HG03439 (cell line): ENCODE measurements at regions not wholly inside any gene's neighbourhood (a gene's known extent, or its start where the extent isn't known, plus 50 kb on each side); places are given as distances from the start of the nearest gene placed in this dataset.
"Not testable (repeated sequence)": the region's sequence is repeated elsewhere in the genome, so short reads cannot be mapped to it uniquely, and the experiment has no call there.

Source experiments
- ATAC-seq: cut with Tn5 transposase; IDR thresholded peaks from one replicate; pipeline ENCODE4 v1.9.1; 2021; ENCODE audit warnings: mild to moderate bottlenecking, moderate library complexity; ENCODE audit not compliant: unreplicated experiment

- ATAC-seq: not testable (repeated sequence)
Observed at GRCh38 chr16:46388354-46388753, 232.8 kb downstream of the SHCBP1 start.

GRCh38 chr16:46387720-46388119 is 233.5 kb downstream of the SHCBP1 start:
- peak; percentile 0 for ATAC-seq

GRCh38 chr16:46386805-46387620 is 234.2 kb downstream of the SHCBP1 start:
- peak; percentile 5 for ATAC-seq

- ATAC-seq: not testable (repeated sequence)
Observed at GRCh38 chr16:46386110-46386771, 234.9 kb downstream of the SHCBP1 start.

GRCh38 chr16:46384285-46385061 is 236.7 kb downstream of the SHCBP1 start:
- ATAC-seq: not testable (repeated sequence)

- not testable (repeated sequence) for ATAC-seq
Observed at GRCh38 chr16:46383581-46383980, 237.6 kb downstream of the SHCBP1 start.

GRCh38 chr16:46382791-46383541 is 238.2 kb downstream of the SHCBP1 start:
- ATAC-seq: not testable (repeated sequence)

GRCh38 chr16:46382079-46382478 is 239.1 kb downstream of the SHCBP1 start:
- not testable (repeated sequence) for ATAC-seq

- ATAC-seq: not testable (repeated sequence)
Observed at GRCh38 chr16:46381344-46381743, 239.8 kb downstream of the SHCBP1 start.
